ENCODE measurements at regions not wholly inside any gene's neighbourhood (a gene's known extent, or its start where the extent isn't known, plus 50 kb on each side); places are given as distances from the start of the nearest gene placed in this dataset.

GRCh38 chr22:47596176-47596690 is 833.8 kb downstream of the TBC1D22A start:
- Histone ChIP-seq H3K36me3 (ENCODE audit: control insufficient read depth, insufficient read depth, low read length) (no peaks in the 10 kb centered on the region), H3K27me3 (replicated peaks; ENCODE audit: control insufficient read depth, insufficient read depth, low read length) (no peaks in the 10 kb centered on the region), H3K4me3 (replicated peaks; ENCODE audit: low read depth, low read length) (no peak overlapping the region)
- no peak for TF ChIP-seq CTCF (IDR thresholded peaks at IDR 0.05; ENCODE audit: insufficient read depth, low read length, poor library complexity, severe bottlenecking)
- no peak for DNase-seq (ENCODE audit: extremely low read depth, insufficient read length)

- no peak for TF ChIP-seq CTCF (IDR thresholded peaks at IDR 0.05; ENCODE audit: insufficient read depth, low read length, poor library complexity, severe bottlenecking)
- Histone ChIP-seq H3K4me3 (replicated peaks; ENCODE audit: low read depth, low read length) (no peak overlapping the region), H3K36me3 (ENCODE audit: control insufficient read depth, insufficient read depth, low read length) (no peaks in the 10 kb centered on the region), H3K27me3 (replicated peaks; ENCODE audit: control insufficient read depth, insufficient read depth, low read length) (no peaks in the 10 kb centered on the region)
- DNase-seq (ENCODE audit: extremely low read depth, insufficient read length), result no peak
Measured at GRCh38 chr22:47594836-47595521, 832.5 kb downstream of the TBC1D22A start.

- DNase-seq (ENCODE audit: extremely low read depth, insufficient read length), result no peak
- no peaks in the 10 kb centered on the region for H3K36me3 ChIP-seq (ENCODE audit: control insufficient read depth, insufficient read depth, low read length)
- TF ChIP-seq CTCF (IDR thresholded peaks at IDR 0.05; ENCODE audit: insufficient read depth, low read length, poor library complexity, severe bottlenecking), result no peak
- no peaks in the 10 kb centered on the region for H3K27me3 ChIP-seq (replicated peaks; ENCODE audit: control insufficient read depth, insufficient read depth, low read length)
- H3K4me3 ChIP-seq (replicated peaks; ENCODE audit: low read depth, low read length), result no peak overlapping the region
Measured at GRCh38 chr22:47593911-47594311, 831.5 kb downstream of the TBC1D22A start.

- TF ChIP-seq CTCF (IDR thresholded peaks at IDR 0.05; ENCODE audit: insufficient read depth, low read length, poor library complexity, severe bottlenecking), result no peak
- Histone ChIP-seq H3K36me3 (ENCODE audit: control insufficient read depth, insufficient read depth, low read length) (no peaks in the 10 kb centered on the region), H3K4me3 (replicated peaks; ENCODE audit: low read depth, low read length) (no peak overlapping the region), H3K27me3 (replicated peaks; ENCODE audit: control insufficient read depth, insufficient read depth, low read length) (no peaks in the 10 kb centered on the region)
- DNase-seq (ENCODE audit: extremely low read depth, insufficient read length), result no peak
Measured at GRCh38 chr22:47593291-47593690, 830.8 kb downstream of the TBC1D22A start.

- TF ChIP-seq CTCF (IDR thresholded peaks at IDR 0.05; ENCODE audit: insufficient read depth, low read length, poor library complexity, severe bottlenecking), result no peak
- Histone ChIP-seq H3K4me3 (replicated peaks; ENCODE audit: low read depth, low read length) (no peak overlapping the region), H3K27me3 (replicated peaks; ENCODE audit: control insufficient read depth, insufficient read depth, low read length) (no peaks in the 10 kb centered on the region), H3K36me3 (ENCODE audit: control insufficient read depth, insufficient read depth, low read length) (no peaks in the 10 kb centered on the region)
- no peak for DNase-seq (ENCODE audit: extremely low read depth, insufficient read length)
Measured at GRCh38 chr22:47592791-47593190, 830.3 kb downstream of the TBC1D22A start.
